MM.1S (cell line): ENCODE measurements at regions not wholly inside any gene's neighbourhood (a gene's known extent, or its start where the extent isn't known, plus 50 kb on each side); places are given as distances from the start of the nearest gene placed in this dataset.

Experiments
- EZH2 ChIP-seq: fragments of 300-600 bp; sonication (generic); optimal IDR thresholded peaks from 2 replicates; pipeline ENCODE3; 2017; ENCODE audit warnings: low read depth, mild to moderate bottlenecking, antibody characterized with exemption, low read length, mixed read lengths
- EZH2phosphoT487 ChIP-seq: fragments of 300-600 bp; sonication (generic); IDR thresholded peaks from 2 replicates; pipeline ENCODE4 v1.6.1; 2018; ENCODE audit warnings: antibody characterized with exemption, low read length
- TF ChIP-seq, protein P1 (sequence below): fragments of 300-600 bp; sonication (generic); IDR thresholded peaks from 2 replicates; pipeline ENCODE4 v1.5.1; 2016; ENCODE audit warnings: antibody characterized with exemption, low read length, mixed read lengths

GRCh38 chr3:35141406-35141805, 497.9 kb upstream of the ARPP21 start:
- TF ChIP-seq, protein P1, sequence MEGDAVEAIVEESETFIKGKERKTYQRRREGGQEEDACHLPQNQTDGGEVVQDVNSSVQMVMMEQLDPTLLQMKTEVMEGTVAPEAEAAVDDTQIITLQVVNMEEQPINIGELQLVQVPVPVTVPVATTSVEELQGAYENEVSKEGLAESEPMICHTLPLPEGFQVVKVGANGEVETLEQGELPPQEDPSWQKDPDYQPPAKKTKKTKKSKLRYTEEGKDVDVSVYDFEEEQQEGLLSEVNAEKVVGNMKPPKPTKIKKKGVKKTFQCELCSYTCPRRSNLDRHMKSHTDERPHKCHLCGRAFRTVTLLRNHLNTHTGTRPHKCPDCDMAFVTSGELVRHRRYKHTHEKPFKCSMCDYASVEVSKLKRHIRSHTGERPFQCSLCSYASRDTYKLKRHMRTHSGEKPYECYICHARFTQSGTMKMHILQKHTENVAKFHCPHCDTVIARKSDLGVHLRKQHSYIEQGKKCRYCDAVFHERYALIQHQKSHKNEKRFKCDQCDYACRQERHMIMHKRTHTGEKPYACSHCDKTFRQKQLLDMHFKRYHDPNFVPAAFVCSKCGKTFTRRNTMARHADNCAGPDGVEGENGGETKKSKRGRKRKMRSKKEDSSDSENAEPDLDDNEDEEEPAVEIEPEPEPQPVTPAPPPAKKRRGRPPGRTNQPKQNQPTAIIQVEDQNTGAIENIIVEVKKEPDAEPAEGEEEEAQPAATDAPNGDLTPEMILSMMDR = no peak
- TF ChIP-seq EZH2phosphoT487 (no peak), EZH2 (no peak)
